Stimulated activated CD8-positive, alpha-beta memory T cell treated with anti-CD3 and anti-CD28 coated beads, Interleukin-12 subunit alpha, Interleukin-12 subunit beta, amount 100 ng/mL, for 24 hours (primary cell): ENCODE measurements at regions not wholly inside any gene's neighbourhood (a gene's known extent, or its start where the extent isn't known, plus 50 kb on each side); places are given as distances from the start of the nearest gene placed in this dataset.
"Not testable (repeated sequence)": the region's sequence is repeated elsewhere in the genome, so short reads cannot be mapped to it uniquely, and the experiment has no call there.

Source experiments
- DNase-seq: peaks from one replicate; pipeline ENCODE4 v3.0.0-alpha.2; 2020; ENCODE audit errors: extremely low read depth

DNA sequence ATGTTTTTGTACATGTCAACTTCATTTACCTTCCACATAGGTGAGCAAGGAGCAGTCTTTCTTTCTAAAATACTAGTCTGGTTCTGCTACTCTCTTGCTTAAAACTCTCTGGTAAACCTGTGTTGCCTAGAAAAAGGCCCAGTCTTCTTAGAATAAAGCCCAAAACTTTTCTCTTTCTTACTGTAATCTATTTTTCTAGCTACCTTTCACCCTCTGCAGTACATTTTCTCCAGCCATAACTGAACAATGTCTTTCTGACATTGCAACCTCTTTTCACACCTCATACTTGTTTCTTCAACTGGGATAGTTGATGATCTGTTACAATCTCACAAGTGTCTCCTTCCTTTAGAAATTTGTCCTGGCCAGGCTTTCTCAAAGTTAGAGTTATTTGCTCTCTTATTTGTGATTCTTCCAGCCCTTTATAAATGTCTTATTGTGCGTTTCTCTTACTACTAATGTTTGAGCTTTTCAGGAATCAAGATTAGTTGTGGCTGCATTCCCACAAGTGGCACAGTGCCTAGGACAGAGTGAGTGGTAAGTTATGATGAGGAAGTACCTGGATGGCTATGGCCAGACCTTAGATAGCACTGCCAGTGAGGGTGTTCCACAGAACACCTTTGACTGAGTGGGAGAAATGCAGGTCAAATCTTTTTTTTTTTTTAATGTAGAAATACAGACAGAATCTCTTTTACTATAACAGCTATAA is 313.4 kb upstream of the SATB1 start:
- no peak for DNase-seq

- DNase-seq, result no peak
Observed at GRCh38 chr3:18735005-18735404, 309.9 kb upstream of the SATB1 start.

DNA sequence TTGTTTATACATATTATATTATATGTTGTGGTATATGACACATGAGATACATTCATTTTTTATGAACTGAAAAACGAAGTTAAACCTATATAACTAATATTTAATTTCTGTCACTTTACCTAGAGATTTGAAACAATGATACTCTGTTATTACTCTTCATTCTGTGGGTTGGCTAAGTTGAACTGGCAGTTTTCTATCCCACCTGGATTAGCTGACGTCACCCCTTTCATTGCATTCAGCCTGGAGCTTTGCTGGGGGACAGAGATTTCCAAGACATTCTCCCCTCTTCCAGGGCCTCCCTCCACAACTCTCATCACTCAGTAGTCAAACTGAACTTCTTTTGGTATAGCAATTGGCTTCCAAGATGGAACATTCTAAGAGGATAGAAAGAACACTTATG is 309.2 kb upstream of the SATB1 start:
- no peak for DNase-seq

DNA sequence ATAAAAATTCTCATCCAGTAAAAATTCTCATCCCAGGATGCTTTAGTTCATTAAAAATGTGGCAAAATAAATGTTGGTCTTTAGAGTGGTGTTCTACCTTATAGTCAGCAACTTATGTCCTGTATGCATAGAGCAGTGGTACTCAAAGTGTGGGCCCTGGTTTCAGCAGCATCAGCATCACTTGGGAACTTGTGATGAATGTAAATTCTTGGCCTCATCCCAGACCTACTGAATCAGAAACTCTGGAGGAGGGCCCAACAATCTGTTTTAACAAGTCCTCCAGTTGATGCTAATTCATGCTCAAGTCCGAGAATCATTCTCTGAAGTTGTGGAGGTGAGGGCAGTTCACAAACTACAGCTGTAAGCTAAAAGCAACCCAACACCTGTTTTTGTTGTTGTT is 307.3 kb upstream of the SATB1 start:
- DNase-seq, result no peak

DNA sequence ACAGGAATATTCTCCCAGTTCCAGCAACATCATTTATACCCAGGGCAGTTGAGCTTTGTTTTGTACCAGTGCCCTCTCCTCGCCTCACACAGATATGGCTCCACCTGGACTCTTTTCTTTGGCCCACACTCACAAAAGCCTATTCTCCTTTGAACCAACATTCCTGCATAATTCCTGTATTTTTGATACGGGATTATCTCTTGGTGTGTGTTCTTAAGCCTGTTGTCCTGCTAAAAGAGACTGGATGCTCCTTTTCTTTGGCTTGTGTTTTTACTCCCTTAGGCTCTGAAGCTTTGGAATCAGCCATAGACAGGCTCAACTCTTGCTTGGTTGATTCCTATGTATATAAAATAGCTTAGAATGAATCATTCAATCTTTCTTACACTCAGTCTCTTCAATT is 305.4 kb upstream of the SATB1 start:
- no peak for DNase-seq

GRCh38 chr3:18729671-18730070 is 304.5 kb upstream of the SATB1 start:
- no peak for DNase-seq

GRCh38 chr3:18725668-18726407 is 300.7 kb upstream of the SATB1 start:
- no peak for DNase-seq

DNA sequence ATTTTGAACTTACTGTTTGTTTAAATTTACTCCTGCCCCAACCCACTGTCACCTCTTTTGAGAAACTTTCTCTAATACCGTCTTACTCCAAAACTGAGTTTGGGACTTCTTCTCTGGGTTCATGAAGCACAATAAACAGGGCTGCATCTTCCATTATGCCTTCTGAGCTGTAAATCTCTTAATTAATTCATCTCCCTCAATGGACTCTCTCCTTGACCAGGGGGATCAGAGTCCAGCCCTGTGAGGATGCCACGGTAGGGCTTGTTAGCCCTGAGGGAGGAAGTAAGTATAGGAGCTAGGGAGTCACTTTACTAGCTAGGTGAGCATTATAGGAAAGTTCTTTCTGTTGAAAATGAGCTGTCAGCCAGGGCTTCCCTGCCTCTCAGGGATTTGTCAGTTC is 299.3 kb upstream of the SATB1 start:
- DNase-seq, result no peak

- no peak for DNase-seq
Observed at GRCh38 chr3:18723206-18723810, 298.2 kb upstream of the SATB1 start.

DNA sequence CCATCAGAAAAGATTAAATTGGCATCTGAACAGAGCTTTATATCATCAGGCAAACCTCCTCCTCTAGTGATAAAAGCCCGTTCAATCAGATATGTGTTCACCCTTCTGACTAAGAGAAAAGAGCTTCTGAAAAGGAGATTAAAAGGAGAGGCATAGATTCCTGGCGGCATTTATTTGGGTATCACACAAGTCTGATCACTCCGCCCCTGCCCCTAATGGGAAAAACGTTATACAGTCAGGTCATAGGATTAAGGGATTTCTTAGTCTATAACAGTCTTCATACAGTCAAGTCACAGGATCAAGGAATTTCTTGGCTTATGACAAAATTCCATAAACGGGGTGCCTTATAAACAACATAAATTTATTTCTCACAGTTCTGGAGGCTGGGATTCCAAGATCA is 295.4 kb upstream of the SATB1 start:
- no peak for DNase-seq

DNA sequence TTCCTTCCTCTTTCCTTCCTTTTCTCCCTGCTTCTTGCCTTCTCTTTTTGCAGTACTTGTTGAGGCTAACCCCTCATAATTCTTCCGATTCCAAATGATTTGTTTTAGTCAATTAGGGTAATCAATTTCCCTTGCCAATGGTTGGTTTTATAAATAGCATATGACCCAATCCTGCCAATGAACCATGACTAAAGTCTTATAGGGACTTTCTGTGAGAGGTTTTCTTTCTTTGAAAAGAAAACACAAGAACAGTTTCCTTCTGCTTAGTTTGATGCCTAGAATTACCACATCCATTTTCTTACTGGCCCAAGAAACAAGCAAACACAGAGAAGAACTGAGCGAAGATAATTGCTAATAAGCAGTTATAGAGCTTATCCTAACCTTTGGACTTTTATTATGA is 292.5 kb upstream of the SATB1 start:
- no peak for DNase-seq

GRCh38 chr3:18716821-18717220 is 291.7 kb upstream of the SATB1 start:
- DNase-seq, result no peak

GRCh38 chr3:18716101-18716500 is 291.0 kb upstream of the SATB1 start:
- DNase-seq, result no peak

DNA sequence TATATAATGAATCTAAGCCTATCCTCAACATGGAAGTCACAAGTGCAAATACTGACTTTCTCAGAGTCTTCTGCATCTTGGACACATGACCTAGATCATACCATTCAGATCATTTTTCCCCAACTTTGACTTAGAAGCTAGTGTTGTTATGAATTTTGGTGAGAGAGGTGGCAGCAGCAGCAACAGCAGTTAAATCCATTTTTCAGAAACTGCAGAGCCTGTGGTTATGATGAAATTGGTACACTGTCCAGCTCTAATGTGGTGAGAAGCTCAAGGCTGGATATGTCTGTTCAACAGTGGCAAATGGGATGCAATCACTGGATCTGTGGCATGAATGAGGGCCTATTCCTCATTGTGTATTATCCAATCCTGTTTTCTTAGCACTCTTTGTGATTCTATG is 290.1 kb upstream of the SATB1 start:
- DNase-seq, result no peak

GRCh38 chr3:18713577-18713951 is 288.4 kb upstream of the SATB1 start:
- DNase-seq, result no peak

GRCh38 chr3:18712713-18713576 is 287.8 kb upstream of the SATB1 start:
- no peak for DNase-seq

GRCh38 chr3:18704326-18704725 is 279.2 kb upstream of the SATB1 start:
- DNase-seq, result no peak

GRCh38 chr3:18703798-18704197 is 278.7 kb upstream of the SATB1 start:
- no peak for DNase-seq

GRCh38 chr3:18693588-18694329 is 268.6 kb upstream of the SATB1 start:
- DNase-seq, result not testable (repeated sequence)

DNA sequence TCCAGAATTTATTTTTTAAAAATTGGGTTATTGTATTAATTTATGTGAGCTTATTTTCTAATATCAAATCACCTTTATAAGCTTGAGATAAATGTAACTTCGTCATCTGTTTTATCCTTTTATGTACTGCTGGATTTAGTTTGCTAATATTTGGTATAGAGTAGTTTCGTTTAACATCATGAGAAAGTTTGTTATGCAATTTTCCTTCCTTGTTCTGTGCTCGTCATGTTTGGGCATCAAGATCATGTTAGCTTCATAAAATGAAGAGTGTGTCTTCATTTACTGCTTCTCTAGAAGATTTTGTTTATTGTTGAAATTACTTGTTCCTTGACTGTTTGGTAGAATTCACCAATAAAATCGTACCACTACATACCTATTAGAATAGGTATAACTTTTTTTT is 262.1 kb upstream of the SATB1 start:
- no peak for DNase-seq

DNA sequence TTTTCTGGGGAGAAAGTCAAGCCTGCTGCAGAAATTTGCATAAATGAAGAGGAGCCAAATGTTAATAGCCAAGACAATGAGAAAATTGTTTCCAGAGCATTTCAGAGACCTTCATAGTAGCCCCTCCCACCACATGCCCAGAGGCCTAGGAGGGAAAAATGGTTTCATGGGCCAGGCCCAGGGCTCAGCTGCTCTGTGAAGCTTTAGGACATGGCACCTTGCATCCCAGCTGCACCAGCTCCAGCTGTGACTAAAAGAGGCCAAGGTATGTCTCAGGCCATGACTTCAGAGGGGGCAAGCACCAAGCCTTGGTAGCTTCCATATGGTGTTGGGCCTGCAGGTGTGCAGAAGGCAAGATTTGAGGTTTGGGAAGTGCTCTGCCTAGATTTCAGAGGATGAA is 258.8 kb upstream of the SATB1 start:
- DNase-seq, result no peak
